ENCODE measurements at regions not wholly inside any gene's neighbourhood (a gene's known extent, or its start where the extent isn't known, plus 50 kb on each side); places are given as distances from the start of the nearest gene placed in this dataset.

DNA sequence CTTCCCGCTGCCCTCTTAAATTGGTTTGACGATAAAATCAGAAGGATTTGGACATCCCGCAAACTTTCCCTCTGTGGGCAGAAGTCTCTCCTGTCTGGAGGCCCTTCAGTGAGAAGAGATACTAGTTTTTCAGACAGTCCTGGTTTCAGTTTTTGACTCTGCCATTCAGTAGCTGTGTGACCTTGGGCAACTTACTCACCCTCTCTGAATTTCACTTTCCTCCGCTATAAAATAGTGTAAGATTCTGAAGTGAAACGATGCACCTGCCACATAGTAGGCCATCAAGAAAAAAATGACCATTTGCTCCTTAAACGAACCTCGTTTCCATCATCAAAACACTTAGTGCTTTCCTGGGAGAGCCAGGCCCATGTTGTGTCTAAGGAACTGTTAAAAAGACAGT is 97.2 kb downstream of the LINC00237 start:
- TF ChIP-seq POLR2A (IDR thresholded peaks at IDR 0.05): no peak
- TF ChIP-seq, protein P1, sequence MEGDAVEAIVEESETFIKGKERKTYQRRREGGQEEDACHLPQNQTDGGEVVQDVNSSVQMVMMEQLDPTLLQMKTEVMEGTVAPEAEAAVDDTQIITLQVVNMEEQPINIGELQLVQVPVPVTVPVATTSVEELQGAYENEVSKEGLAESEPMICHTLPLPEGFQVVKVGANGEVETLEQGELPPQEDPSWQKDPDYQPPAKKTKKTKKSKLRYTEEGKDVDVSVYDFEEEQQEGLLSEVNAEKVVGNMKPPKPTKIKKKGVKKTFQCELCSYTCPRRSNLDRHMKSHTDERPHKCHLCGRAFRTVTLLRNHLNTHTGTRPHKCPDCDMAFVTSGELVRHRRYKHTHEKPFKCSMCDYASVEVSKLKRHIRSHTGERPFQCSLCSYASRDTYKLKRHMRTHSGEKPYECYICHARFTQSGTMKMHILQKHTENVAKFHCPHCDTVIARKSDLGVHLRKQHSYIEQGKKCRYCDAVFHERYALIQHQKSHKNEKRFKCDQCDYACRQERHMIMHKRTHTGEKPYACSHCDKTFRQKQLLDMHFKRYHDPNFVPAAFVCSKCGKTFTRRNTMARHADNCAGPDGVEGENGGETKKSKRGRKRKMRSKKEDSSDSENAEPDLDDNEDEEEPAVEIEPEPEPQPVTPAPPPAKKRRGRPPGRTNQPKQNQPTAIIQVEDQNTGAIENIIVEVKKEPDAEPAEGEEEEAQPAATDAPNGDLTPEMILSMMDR (IDR thresholded peaks at IDR 0.05): no peak
